ENCODE measurements at regions not wholly inside any gene's neighbourhood (a gene's known extent, or its start where the extent isn't known, plus 50 kb on each side); places are given as distances from the start of the nearest gene placed in this dataset.

- no peaks in the 10 kb centered on the region for H3K9me3 Mint-ChIP-seq
- H3K27me3 ChIP-seq (ENCODE audit: insufficient read depth): no peaks in the 10 kb centered on the region
- H4K20me1 ChIP-seq (replicated peaks; ENCODE audit: insufficient read depth): no peaks in the 10 kb centered on the region
- H3K27me3 Mint-ChIP-seq (ENCODE audit: insufficient read depth, low read depth, poor library complexity): no peaks in the 10 kb centered on the region
- no peaks in the 10 kb centered on the region for H3F3A ChIP-seq (replicated peaks; ENCODE audit: low read depth)
- no peaks in the 10 kb centered on the region for H3K36me3 ChIP-seq (ENCODE audit: insufficient read depth)
- TF ChIP-seq ZNF462 (CRISPR knock-in tag; IDR thresholded peaks at IDR 0.05): no peak
- TF ChIP-seq, protein P1, sequence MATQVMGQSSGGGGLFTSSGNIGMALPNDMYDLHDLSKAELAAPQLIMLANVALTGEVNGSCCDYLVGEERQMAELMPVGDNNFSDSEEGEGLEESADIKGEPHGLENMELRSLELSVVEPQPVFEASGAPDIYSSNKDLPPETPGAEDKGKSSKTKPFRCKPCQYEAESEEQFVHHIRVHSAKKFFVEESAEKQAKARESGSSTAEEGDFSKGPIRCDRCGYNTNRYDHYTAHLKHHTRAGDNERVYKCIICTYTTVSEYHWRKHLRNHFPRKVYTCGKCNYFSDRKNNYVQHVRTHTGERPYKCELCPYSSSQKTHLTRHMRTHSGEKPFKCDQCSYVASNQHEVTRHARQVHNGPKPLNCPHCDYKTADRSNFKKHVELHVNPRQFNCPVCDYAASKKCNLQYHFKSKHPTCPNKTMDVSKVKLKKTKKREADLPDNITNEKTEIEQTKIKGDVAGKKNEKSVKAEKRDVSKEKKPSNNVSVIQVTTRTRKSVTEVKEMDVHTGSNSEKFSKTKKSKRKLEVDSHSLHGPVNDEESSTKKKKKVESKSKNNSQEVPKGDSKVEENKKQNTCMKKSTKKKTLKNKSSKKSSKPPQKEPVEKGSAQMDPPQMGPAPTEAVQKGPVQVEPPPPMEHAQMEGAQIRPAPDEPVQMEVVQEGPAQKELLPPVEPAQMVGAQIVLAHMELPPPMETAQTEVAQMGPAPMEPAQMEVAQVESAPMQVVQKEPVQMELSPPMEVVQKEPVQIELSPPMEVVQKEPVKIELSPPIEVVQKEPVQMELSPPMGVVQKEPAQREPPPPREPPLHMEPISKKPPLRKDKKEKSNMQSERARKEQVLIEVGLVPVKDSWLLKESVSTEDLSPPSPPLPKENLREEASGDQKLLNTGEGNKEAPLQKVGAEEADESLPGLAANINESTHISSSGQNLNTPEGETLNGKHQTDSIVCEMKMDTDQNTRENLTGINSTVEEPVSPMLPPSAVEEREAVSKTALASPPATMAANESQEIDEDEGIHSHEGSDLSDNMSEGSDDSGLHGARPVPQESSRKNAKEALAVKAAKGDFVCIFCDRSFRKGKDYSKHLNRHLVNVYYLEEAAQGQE (IDR thresholded peaks at IDR 0.05; ENCODE audit: unreplicated experiment): no peak
- no peak for TF ChIP-seq JUNB (IDR thresholded peaks at IDR 0.05; ENCODE audit: unreplicated experiment)
- TF ChIP-seq NANOG (IDR thresholded peaks at IDR 0.05; ENCODE audit: borderline replicate concordance): no peak
- no peak for TF ChIP-seq ZNF331 (CRISPR knock-in tag; IDR thresholded peaks at IDR 0.05; ENCODE audit: low read depth)
- no peak for TF ChIP-seq EZH2phosphoT487 (IDR thresholded peaks at IDR 0.05; ENCODE audit: unreplicated experiment)
- TF ChIP-seq CTCF (conservative IDR thresholded peaks at IDR 0.05; ENCODE audit: low read depth in 2 of 2): no peak
- TF ChIP-seq ZNF114 (CRISPR knock-in tag; IDR thresholded peaks at IDR 0.05): no peak
- no peak for TF ChIP-seq POLR2AphosphoS5 (IDR thresholded peaks at IDR 0.05; ENCODE audit: low read depth)
- TF ChIP-seq ETS1 (IDR thresholded peaks at IDR 0.05): no peak
- TF ChIP-seq CREB1 (CRISPR knock-in tag; IDR thresholded peaks at IDR 0.05; ENCODE audit: low read depth): no peak
- TF ChIP-seq STAT1 (IDR thresholded peaks at IDR 0.05; ENCODE audit: unreplicated experiment): no peak
- no peak for TF ChIP-seq EZH2 (IDR thresholded peaks at IDR 0.05; ENCODE audit: low read depth, unreplicated experiment)
- no peak for DNase-seq (ENCODE audit: low spot score)
- H3K27ac Mint-ChIP-seq: no peak overlapping the region
- H3K79me2 ChIP-seq (replicated peaks; ENCODE audit: insufficient read depth): no peaks in the 10 kb centered on the region
- H2AFZ ChIP-seq: no peak overlapping the region
- H3K4me2 ChIP-seq: no peak overlapping the region
- no peak overlapping the region for H3K4me3 Mint-ChIP-seq
- no peaks in the 10 kb centered on the region for H3K4me1 Mint-ChIP-seq
- ATAC-seq: no peak
- no peaks in the 10 kb centered on the region for H3K9me2 ChIP-seq (ENCODE audit: insufficient read depth)
- no peak overlapping the region for H3K4me3 ChIP-seq
- no peak overlapping the region for H3K27ac ChIP-seq (ENCODE audit: low read depth)
- H3K36me3 Mint-ChIP-seq (ENCODE audit: low read depth): no peaks in the 10 kb centered on the region
- H3K4me1 ChIP-seq (ENCODE audit: insufficient read depth): no peaks in the 10 kb centered on the region
Measured at GRCh38 chr5:13263701-13264100, 680.8 kb downstream of the DNAH5 start.

All from GM23338 (cell line).